Right lobe of liver (tissue), 6 donors: ENCODE measurements at regions not wholly inside any gene's neighbourhood (a gene's known extent, or its start where the extent isn't known, plus 50 kb on each side); places are given as distances from the start of the nearest gene placed in this dataset.

Source experiments
- ATAC-seq, 4 donors: fragments of 200-7000 bp; cut with Tn5 transposase; one replicate each; pipeline ENCODE4 v1.9.1; 2020; ENCODE audit warnings: mild to moderate bottlenecking in 4 of 4, moderate library complexity in 4 of 4
- DNase-seq, 3 donors: peaks; one replicate each; pipeline ENCODE4 v3.0.0-alpha.2; 2020
- H3K27ac ChIP-seq, 3 donors: fragments of 200-600 bp; one replicate each; pipeline ENCODE4 v1.8.0; 2022
- H3K27me3 ChIP-seq, 2 donors: fragments of 200-600 bp; one replicate each; pipeline ENCODE4 v1.8.0; 2022
- H3K36me3 ChIP-seq, 4 donors: fragments of 200-600 bp; sonication (generic) in 1 of 4; one replicate each; pipeline versions ENCODE4 v1.5.1 to v1.8.0; 2017 to 2022; ENCODE audit warnings: control low read depth in 1 of 4
- H3K4me1 ChIP-seq, 4 donors: fragments of 200-600 bp; sonication (generic) in 1 of 4; one replicate each; pipeline versions ENCODE4 v1.5.1 to v1.8.0; 2017 to 2022; ENCODE audit warnings: control low read depth in 1 of 4
- H3K4me3 ChIP-seq, 3 donors: fragments of 200-600 bp; one replicate each; pipeline ENCODE4 v1.8.0; 2022
- H3K9me3 ChIP-seq, 4 donors: fragments of 200-600 bp; sonication (generic) in 1 of 4; one replicate each; pipeline versions ENCODE4 v1.5.1 to v1.8.0; 2017 to 2022; ENCODE audit warnings: control low read depth in 1 of 4
- POLR2A ChIP-seq: fragments of 450-650 bp; IDR thresholded peaks from one replicate; pipeline ENCODE4 v1.6.1; 2017; ENCODE audit warnings: antibody characterized with exemption, mild to moderate bottlenecking
- WGBS: methylation state at CpG from one replicate; pipeline ENCODE4 v1.1.6; 2018; ENCODE audit warnings: low coverage, low lambda C conversion rate; ENCODE audit not compliant: insufficient coverage; ENCODE audit errors: missing lambda C conversion rate; 5-methylcytosine and 5-hydroxymethylcytosine counted together
- intact Hi-C, 2 donors: fragments of 100-400 bp; cut with DNase I; formaldehyde crosslinking; loops; one replicate each; pipeline versions ENCODE4 v1.11.2 to v1.14.1; 2022
- TF ChIP-seq, protein P1 (sequence below), 4 donors: fragments of 200-600 bp in 3 of 4; fragments of 450-650 bp in 1 of 4; IDR thresholded peaks; one replicate each; pipeline versions ENCODE4 v1.5.1 to v1.8.0; 2016 to 2022; ENCODE audit warnings: antibody characterized with exemption in 4 of 4, mild to moderate bottlenecking in 2 of 4
- donor health status: DM: no; HTN: yes; CAD: no.
- donor health status: DM: no; HTN: no; CAD: no.
- donor health status: DM: no; HTN: no; CAD: no.
- donor health status: DM: no; HTN: yes; CAD: no.
- donor health status: DM: no; HTN: yes; CAD: no.

DNA sequence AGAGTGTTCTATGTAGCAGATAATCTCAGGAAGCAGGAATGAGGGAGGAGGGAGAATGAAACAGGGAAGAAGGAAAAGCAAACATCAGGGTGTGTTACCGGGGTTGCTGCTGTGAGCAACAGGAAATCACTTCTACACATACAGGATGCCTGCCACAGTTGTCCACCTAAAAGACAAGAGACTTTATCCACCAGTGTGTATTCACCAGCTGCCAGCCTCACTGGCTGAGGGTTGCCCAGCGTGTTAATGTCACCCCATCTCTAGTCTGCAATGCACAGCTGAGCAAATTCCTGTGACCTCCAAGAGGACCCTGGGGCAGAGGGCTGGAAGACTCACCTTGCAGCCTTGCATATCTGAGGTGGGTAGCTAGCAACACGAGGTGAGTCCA, 183.7 kb downstream of the GPAM start:
- no peak overlapping the region for H3K27ac ChIP-seq
- no peaks in the 10 kb centered on the region for H3K36me3 ChIP-seq
- 55% methylated on average over 2 of the region's 3 CpGs for WGBS
- ATAC-seq = no peak
- no peaks in the 10 kb centered on the region for H3K4me1 ChIP-seq
- intact Hi-C loops = no loop called here
- DNase-seq = no peak
- peaks cover 0 to 5% (median 0%) of the 10 kb centered on the region in 4 donors for H3K9me3 ChIP-seq
- no peaks in the 10 kb centered on the region for H3K27me3 ChIP-seq
- no peak for TF ChIP-seq POLR2A
- TF ChIP-seq, protein P1, sequence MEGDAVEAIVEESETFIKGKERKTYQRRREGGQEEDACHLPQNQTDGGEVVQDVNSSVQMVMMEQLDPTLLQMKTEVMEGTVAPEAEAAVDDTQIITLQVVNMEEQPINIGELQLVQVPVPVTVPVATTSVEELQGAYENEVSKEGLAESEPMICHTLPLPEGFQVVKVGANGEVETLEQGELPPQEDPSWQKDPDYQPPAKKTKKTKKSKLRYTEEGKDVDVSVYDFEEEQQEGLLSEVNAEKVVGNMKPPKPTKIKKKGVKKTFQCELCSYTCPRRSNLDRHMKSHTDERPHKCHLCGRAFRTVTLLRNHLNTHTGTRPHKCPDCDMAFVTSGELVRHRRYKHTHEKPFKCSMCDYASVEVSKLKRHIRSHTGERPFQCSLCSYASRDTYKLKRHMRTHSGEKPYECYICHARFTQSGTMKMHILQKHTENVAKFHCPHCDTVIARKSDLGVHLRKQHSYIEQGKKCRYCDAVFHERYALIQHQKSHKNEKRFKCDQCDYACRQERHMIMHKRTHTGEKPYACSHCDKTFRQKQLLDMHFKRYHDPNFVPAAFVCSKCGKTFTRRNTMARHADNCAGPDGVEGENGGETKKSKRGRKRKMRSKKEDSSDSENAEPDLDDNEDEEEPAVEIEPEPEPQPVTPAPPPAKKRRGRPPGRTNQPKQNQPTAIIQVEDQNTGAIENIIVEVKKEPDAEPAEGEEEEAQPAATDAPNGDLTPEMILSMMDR (IDR thresholded peaks at IDR 0.05) = no peak
- no peak overlapping the region for H3K4me3 ChIP-seq

DNA sequence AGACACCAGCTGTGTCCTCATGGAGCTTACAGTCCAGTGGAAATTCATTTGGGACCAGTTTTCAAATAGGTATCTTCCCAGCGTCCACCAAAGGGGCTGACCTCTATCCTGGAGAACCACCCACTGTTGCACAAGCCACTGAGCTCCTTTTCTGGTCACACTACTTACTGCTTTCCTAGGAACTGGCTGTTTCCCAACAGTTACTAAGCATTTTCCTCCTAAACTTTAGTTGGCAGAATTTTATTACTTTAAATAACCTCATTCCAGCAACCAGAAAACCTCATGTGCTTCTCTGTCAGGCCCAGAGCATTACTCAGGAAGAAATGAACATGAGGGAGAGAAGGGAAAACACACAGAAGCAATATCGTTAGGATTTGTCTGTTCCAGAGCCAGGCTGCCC, 183.1 kb downstream of the GPAM start:
- peaks cover 0 to 5% (median 0%) of the 10 kb centered on the region in 4 donors for H3K9me3 ChIP-seq
- WGBS = 69% methylated on average over 2 of the region's 2 CpGs
- ATAC-seq (peak in 1 of 4 donors; percentile 44), DNase-seq (no peak)
- no peak overlapping the region for H3K4me3 ChIP-seq
- no peaks in the 10 kb centered on the region for H3K4me1 ChIP-seq
- H3K27ac ChIP-seq = no peak overlapping the region
- intact Hi-C loops = no loop called here
- H3K27me3 ChIP-seq = no peaks in the 10 kb centered on the region
- H3K36me3 ChIP-seq = no peaks in the 10 kb centered on the region
- no peak for TF ChIP-seq POLR2A
- TF ChIP-seq, protein P1 (IDR thresholded peaks at IDR 0.05) = no peak

DNA sequence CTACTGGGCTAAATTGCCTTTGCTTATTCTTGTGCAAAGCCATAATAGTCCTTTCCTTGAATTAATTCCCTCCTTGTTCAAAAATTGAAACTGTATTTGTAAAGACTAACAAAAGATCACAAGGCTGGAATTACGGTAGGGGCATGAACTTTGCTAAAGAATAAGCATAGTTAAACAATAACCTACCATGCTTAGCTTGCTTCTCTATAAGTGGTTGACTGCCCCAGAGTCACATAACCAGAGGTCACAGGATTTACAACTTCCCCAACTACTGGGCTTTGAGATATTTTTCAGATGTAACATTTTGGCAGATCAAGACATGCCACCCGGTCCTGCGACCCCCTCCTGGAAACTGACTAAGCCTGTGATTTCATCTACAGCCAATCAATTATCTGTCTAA, 181.4 kb downstream of the GPAM start:
- WGBS = 73% methylated on average over 3 of the region's 3 CpGs
- H3K27ac ChIP-seq = no peak overlapping the region
- no peak for ATAC-seq
- TF ChIP-seq, protein P1 (IDR thresholded peaks at IDR 0.05) = no peak
- no peak for TF ChIP-seq POLR2A
- no peak overlapping the region for H3K4me3 ChIP-seq
- intact Hi-C loops = no loop called here
- H3K36me3 ChIP-seq = no peaks in the 10 kb centered on the region
- no peaks in the 10 kb centered on the region for H3K4me1 ChIP-seq
- H3K27me3 ChIP-seq = no peaks in the 10 kb centered on the region
- H3K9me3 ChIP-seq = peaks cover 0 to 5% (median 0%) of the 10 kb centered on the region in 4 donors
- no peak for DNase-seq

DNA sequence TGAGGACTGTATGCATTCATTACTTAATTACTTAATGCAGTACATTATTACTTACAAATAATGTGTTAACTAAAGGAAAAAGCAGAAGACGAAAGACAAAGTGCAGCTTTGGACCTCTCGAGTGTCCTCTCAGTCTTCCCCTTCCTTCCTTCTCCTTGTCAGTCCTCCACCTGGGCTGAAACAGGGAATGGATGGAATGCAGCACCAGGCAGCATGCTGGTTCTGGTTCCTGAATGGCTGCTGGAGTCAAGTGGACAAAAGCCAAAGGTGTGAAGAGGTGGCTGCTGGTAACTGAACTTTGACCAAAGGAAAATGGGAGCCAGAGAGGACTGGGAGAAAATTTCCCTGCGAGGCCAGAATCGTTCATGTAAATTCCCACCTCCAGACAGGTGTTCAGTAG, 179.5 kb downstream of the GPAM start:
- DNase-seq (no peak), ATAC-seq (no peak)
- 77% methylated on average over 4 of the region's 4 CpGs for WGBS

More for the DNA sequence above, 179.5 kb downstream of the GPAM start:
- no peaks in the 10 kb centered on the region for H3K4me1 ChIP-seq
- intact Hi-C loops = no loop called here
- H3K27me3 ChIP-seq = no peaks in the 10 kb centered on the region
- no peak overlapping the region for H3K27ac ChIP-seq
- H3K9me3 ChIP-seq = peaks cover 0 to 5% (median 0%) of the 10 kb centered on the region in 4 donors
- no peak for TF ChIP-seq POLR2A
- TF ChIP-seq, protein P1 (IDR thresholded peaks at IDR 0.05) = no peak
- H3K36me3 ChIP-seq = no peaks in the 10 kb centered on the region
- no peak overlapping the region for H3K4me3 ChIP-seq
